ENCODE measurements at regions not wholly inside any gene's neighbourhood (a gene's known extent, or its start where the extent isn't known, plus 50 kb on each side); places are given as distances from the start of the nearest gene placed in this dataset.
"Not testable (repeated sequence)": the region's sequence is repeated elsewhere in the genome, so short reads cannot be mapped to it uniquely, and the experiment has no call there.

DNA sequence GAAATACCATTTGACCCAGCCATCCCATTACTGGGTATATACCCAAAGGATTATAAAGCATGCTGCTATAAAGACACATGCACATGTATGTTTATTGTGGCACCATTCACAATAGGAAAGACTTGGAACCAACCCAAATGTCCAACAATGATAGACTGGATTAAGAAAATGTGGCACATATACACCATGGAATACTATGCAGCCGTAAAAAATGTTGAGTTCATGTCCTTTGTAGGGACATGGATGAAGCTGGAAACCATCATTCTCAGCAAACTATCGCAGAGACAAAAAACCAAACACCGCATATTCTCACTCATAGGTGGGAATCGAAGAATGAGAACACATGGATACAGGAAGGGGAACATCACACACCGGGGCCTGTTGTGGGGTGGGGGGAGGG is 111.5 kb downstream of the TPBG start:
- not testable (repeated sequence) for TF ChIP-seq EP300 (IDR thresholded peaks at IDR 0.05)
- TF ChIP-seq, protein P1, sequence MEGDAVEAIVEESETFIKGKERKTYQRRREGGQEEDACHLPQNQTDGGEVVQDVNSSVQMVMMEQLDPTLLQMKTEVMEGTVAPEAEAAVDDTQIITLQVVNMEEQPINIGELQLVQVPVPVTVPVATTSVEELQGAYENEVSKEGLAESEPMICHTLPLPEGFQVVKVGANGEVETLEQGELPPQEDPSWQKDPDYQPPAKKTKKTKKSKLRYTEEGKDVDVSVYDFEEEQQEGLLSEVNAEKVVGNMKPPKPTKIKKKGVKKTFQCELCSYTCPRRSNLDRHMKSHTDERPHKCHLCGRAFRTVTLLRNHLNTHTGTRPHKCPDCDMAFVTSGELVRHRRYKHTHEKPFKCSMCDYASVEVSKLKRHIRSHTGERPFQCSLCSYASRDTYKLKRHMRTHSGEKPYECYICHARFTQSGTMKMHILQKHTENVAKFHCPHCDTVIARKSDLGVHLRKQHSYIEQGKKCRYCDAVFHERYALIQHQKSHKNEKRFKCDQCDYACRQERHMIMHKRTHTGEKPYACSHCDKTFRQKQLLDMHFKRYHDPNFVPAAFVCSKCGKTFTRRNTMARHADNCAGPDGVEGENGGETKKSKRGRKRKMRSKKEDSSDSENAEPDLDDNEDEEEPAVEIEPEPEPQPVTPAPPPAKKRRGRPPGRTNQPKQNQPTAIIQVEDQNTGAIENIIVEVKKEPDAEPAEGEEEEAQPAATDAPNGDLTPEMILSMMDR (IDR thresholded peaks at IDR 0.05) = not testable (repeated sequence)
